Left ventricle myocardium inferior (tissue), 1 donor: ENCODE measurements at regions not wholly inside any gene's neighbourhood (a gene's known extent, or its start where the extent isn't known, plus 50 kb on each side); places are given as distances from the start of the nearest gene placed in this dataset.
"Not testable (repeated sequence)": the region's sequence is repeated elsewhere in the genome, so short reads cannot be mapped to it uniquely, and the experiment has no call there.

ENCODE experiments used
- DNase-seq: peaks from one replicate; pipeline ENCODE4 v3.0.0-alpha.2; 2020
- H3K27ac ChIP-seq: fragments of 200-600 bp; replicated peaks from 2 replicates; pipeline ENCODE4 v1.8.0; 2021
- H3K27me3 ChIP-seq: fragments of 200-600 bp; 2 replicates; pipeline ENCODE4 v1.8.0; 2021; ENCODE audit warnings: low read depth
- H3K36me3 ChIP-seq: fragments of 200-600 bp; 2 replicates; pipeline ENCODE4 v1.8.0; 2021
- H3K4me1 ChIP-seq: fragments of 200-600 bp; 2 replicates; pipeline ENCODE4 v1.8.0; 2021
- H3K4me3 ChIP-seq: fragments of 200-600 bp; 2 replicates; pipeline ENCODE4 v1.8.0; 2021; ENCODE audit warnings: mild to moderate bottlenecking, moderate library complexity
- H3K9me3 ChIP-seq: fragments of 200-600 bp; replicated peaks from 2 replicates; pipeline ENCODE4 v1.8.0; 2021
- intact Hi-C: fragments of 100-400 bp; cut with micrococcal nuclease; formaldehyde crosslinking; loops from one replicate; pipeline ENCODE4 v1.11.0; 2022
- TF ChIP-seq, protein P1 (sequence below): fragments of 200-600 bp; IDR thresholded peaks from 2 replicates; pipeline ENCODE4 v1.8.0; 2021; ENCODE audit warnings: antibody characterized with exemption, mild to moderate bottlenecking, borderline replicate concordance
- donor health status: DM: no; HTN: yes; CAD: no; lungs with severe emphysema.

GRCh38 chr15:85196697-85197096 lies 183.7 kb upstream of the AKAP13 start:
- DNase-seq, H3K27me3 ChIP-seq, intact Hi-C loops, H3K4me3 ChIP-seq, H3K9me3 ChIP-seq, H3K36me3 ChIP-seq, H3K4me1 ChIP-seq, H3K27ac ChIP-seq: not testable (repeated sequence)

DNA sequence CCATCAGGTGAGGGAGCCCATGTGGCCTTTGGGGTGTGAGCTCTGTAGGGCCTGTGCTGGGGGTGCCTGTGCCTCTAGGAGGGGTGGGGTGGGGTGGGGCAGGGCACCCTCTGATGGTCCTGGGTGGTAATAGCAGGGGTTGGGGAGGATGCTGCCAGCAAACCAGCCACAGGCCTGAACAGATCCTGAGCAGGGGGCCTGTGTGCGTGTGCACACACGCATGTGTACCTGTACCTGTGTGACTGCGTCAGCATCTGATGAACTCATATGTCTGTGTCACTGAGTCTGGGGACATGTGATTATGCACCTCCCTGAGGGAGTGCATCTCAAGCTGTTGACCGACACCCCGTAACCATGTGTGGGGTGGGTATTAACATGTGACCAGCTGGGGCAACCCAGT lies 182.8 kb upstream of the AKAP13 start:
- H3K9me3 ChIP-seq, H3K4me1 ChIP-seq, H3K36me3 ChIP-seq, H3K27me3 ChIP-seq, DNase-seq, H3K27ac ChIP-seq, intact Hi-C loops, H3K4me3 ChIP-seq: not testable (repeated sequence)

DNA sequence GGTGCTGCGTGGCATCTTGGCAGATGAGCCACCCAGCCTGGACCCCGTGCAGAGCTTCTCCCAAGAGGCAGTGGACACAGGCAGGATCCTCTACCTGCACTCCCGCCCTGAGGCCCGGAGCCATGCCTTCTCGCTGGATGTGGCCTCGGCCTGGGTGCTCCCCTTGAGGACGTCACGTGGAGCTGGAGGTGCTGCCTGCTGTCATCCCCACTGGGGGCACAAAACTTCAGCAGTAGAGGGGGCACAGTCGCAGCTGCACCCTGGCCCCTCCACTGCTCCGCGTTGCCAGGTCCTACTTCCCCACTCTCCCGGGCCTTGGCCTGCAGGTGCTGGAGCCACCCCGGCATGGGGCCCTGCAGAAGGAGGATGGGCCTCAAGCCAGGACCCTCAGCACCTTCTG lies 182.0 kb upstream of the AKAP13 start:
- DNase-seq, H3K9me3 ChIP-seq, H3K27me3 ChIP-seq, intact Hi-C loops, H3K4me3 ChIP-seq, H3K36me3 ChIP-seq, H3K4me1 ChIP-seq, H3K27ac ChIP-seq: not testable (repeated sequence)

DNA sequence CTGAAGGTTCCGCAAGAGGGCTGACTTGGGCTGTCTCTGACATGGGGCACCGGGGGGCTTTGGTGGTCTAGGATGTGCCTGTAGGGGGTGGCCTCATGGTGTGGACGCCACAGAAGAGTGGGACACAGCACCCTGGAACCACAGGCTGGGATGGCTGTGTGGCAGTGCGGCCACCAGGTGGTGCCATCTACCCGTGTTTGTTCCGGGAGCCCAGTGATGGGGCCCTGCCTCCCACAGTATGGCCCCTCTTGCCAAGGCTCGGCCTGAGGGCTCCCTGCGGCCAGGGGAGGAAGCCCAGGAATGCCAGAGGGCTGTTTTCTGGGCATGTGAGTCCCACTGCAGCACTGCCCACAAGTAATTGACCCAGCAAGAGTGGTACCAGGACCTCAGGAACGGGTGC lies 180.2 kb upstream of the AKAP13 start:
- H3K9me3 ChIP-seq, H3K4me1 ChIP-seq, H3K36me3 ChIP-seq, DNase-seq, H3K4me3 ChIP-seq, intact Hi-C loops, H3K27me3 ChIP-seq, H3K27ac ChIP-seq: not testable (repeated sequence)

GRCh38 chr15:85201118-85201793 lies 179.1 kb upstream of the AKAP13 start:
- H3K4me1 ChIP-seq, H3K27me3 ChIP-seq, DNase-seq, H3K9me3 ChIP-seq, H3K4me3 ChIP-seq, H3K36me3 ChIP-seq, intact Hi-C loops, H3K27ac ChIP-seq: not testable (repeated sequence)

DNA sequence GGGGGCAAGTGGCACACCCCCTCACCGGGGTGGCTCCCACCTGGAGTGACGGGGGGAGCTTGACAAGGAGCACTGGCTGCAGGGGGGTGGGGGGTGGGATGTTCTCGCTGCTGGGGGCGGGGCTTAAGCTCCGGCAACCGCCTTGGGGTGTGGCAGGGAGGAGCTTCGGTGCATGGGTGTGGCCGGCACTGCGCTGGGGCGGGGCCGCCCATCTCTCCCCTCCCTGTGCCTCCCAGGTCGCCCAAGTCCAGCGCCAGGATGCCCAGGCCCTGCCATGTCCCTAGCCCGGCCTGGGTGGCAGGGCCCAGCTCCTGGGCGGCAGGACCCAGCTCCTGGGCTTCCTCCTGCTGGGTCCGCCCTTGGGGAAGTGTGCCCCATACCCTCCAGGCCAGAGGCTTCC lies 175.9 kb upstream of the AKAP13 start:
- H3K4me3 ChIP-seq, H3K36me3 ChIP-seq, H3K27me3 ChIP-seq, DNase-seq, intact Hi-C loops, H3K9me3 ChIP-seq, H3K27ac ChIP-seq, H3K4me1 ChIP-seq: not testable (repeated sequence)

DNA sequence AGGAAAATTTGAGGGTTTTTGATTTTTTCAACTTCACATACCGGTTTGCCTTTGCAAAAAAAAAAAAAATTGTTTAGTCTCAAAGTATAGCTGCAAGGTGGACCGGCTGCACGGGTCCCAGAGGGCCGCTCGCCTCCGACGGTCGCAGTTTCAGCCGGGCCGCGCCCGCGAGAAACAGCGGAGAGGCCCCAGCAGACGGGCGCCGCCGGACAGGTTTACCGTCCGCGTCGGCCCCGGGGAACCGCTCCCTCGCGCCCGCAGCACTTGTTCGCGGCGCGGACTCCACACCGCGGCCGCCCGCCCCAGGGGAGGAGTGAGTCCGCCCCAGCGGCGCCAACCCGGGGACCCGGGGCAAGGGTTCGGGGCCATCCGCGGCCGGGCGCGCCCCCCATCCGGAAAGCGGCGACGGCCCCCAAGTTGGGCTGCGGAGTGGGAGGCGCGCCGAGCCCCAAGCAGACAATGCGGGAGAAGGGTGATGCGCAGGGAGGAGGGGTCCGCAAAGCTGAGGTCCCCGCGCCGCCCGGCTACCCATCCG lies 146.5 kb upstream of the AKAP13 start:
- intact Hi-C loops, H3K27ac ChIP-seq, H3K27me3 ChIP-seq, H3K36me3 ChIP-seq, DNase-seq, H3K9me3 ChIP-seq, H3K4me1 ChIP-seq: not testable (repeated sequence)
- H3K4me3 ChIP-seq: peak overlapping the region; percentile 58

DNA sequence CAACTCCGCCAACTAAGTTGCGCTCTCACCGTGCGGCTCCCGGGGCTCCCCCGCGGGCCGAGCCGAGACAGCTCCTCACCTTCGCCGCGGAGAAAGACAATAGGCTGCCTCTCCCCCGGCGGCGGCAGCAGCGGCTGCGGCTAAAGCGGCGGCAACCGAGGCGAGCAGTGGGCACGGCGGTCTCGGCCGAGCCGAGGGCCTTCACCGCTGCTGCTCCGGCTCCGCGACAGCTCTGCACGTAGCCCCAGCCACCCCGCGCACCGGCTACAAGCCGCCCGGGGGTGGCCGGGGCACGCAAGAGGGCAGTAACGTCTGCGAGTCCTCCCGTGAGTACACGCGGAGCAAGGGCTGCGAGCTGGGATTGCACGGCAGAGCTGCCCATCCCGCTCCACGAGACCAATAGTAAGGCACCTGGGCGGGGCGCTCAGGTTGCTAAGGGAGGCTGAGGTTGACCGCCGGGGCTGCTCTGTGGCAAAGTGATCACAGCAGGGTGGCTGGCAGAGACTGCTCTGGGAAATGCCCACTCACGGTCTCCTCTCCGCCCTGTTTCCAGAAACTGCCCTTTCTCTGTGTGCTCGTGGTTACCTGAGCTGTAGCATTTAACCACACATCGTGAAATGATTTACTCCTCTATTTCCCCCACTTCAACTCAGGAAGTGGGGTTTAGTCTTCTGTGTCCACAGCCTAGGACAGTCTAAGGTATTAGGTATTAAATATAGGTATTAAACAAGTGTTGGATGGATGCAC lies 145.8 kb upstream of the AKAP13 start:
- H3K36me3 ChIP-seq, DNase-seq, H3K4me3 ChIP-seq, H3K4me1 ChIP-seq, H3K27ac ChIP-seq, H3K9me3 ChIP-seq, H3K27me3 ChIP-seq, intact Hi-C loops: not testable (repeated sequence)

DNA sequence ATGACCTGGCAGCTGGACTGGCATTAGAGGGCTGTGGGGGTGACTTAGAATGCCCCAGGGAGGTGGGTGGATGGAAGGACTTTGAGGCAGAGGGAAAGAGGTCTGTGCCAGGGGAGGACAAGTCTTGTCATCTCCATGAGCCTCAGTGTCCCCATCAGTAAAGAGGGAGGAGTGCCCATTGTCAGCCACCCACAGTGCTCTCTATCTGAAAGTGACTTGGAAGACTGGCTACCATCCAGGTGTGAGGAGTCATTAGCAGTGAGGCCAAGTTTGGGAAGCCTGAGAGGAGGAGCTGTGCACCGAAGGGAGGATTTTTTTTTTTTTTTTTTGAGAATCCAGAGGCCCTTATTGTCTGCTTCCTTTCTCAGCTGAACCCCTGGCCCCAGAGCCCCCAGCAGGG lies 136.3 kb upstream of the AKAP13 start:
- H3K4me3 ChIP-seq, H3K9me3 ChIP-seq, H3K4me1 ChIP-seq, H3K27ac ChIP-seq, H3K36me3 ChIP-seq, intact Hi-C loops, H3K27me3 ChIP-seq: not testable (repeated sequence)
- peak; percentile 10 for DNase-seq

- H3K27me3 ChIP-seq, H3K36me3 ChIP-seq, intact Hi-C loops, DNase-seq, H3K4me3 ChIP-seq, H3K27ac ChIP-seq, H3K9me3 ChIP-seq: not testable (repeated sequence)
- TF ChIP-seq, protein P1, sequence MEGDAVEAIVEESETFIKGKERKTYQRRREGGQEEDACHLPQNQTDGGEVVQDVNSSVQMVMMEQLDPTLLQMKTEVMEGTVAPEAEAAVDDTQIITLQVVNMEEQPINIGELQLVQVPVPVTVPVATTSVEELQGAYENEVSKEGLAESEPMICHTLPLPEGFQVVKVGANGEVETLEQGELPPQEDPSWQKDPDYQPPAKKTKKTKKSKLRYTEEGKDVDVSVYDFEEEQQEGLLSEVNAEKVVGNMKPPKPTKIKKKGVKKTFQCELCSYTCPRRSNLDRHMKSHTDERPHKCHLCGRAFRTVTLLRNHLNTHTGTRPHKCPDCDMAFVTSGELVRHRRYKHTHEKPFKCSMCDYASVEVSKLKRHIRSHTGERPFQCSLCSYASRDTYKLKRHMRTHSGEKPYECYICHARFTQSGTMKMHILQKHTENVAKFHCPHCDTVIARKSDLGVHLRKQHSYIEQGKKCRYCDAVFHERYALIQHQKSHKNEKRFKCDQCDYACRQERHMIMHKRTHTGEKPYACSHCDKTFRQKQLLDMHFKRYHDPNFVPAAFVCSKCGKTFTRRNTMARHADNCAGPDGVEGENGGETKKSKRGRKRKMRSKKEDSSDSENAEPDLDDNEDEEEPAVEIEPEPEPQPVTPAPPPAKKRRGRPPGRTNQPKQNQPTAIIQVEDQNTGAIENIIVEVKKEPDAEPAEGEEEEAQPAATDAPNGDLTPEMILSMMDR: peak; percentile 10
- H3K4me1 ChIP-seq: peaks cover 16% of the 10 kb centered on the region
Measured at GRCh38 chr15:85250938-85251542, 129.4 kb upstream of the AKAP13 start.

DNA sequence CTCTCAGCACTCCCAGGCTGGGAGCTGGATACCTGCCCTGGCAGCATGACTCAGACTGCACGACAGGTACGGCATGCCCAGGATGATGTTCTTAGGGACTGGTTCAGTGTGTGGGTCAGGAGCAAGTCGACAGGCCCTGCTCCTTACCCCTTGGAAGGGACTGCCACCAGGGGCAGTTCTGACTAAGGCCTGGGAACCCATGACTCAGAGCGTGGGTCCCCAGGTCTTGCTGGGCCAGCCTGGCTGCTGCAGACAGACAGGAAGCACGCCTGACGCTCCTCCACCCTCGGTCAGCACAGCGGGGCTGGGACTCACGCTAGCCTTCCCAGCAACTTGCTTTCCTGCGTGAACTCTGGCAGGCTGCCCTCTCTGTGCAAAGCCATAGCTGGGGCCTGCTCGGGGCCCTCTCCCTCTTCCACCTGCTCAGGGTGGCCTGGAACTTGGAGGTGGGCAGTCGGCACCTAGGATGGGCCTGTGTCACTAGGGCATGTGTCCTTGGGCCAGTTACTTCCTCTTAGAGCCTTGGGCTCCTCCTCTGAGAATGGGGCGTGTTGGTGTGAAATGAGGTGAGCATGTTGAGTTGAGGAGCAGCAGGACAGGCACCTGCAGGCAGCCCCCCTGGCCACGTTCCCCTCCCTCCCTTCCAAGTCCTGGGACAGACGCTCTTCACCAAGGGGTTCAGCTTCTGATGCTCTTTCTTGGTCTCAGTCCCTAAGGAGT lies 127.0 kb upstream of the AKAP13 start:
- H3K4me3 ChIP-seq, H3K9me3 ChIP-seq, H3K27ac ChIP-seq, H3K27me3 ChIP-seq, DNase-seq, H3K36me3 ChIP-seq, intact Hi-C loops: not testable (repeated sequence)
- H3K4me1 ChIP-seq: peaks cover 23% of the 10 kb centered on the region

- H3K4me3 ChIP-seq, H3K36me3 ChIP-seq, DNase-seq, H3K9me3 ChIP-seq, H3K27me3 ChIP-seq, intact Hi-C loops, H3K27ac ChIP-seq: not testable (repeated sequence)
- H3K4me1 ChIP-seq: peaks cover 23% of the 10 kb centered on the region
Measured at GRCh38 chr15:85254961-85255360, 125.4 kb upstream of the AKAP13 start.
